ENCODE measurements at regions not wholly inside any gene's neighbourhood (a gene's known extent, or its start where the extent isn't known, plus 50 kb on each side); places are given as distances from the start of the nearest gene placed in this dataset.
A peak's percentile ranks its signal among the peaks of the same experiment; 100 is the strongest.

DNA sequence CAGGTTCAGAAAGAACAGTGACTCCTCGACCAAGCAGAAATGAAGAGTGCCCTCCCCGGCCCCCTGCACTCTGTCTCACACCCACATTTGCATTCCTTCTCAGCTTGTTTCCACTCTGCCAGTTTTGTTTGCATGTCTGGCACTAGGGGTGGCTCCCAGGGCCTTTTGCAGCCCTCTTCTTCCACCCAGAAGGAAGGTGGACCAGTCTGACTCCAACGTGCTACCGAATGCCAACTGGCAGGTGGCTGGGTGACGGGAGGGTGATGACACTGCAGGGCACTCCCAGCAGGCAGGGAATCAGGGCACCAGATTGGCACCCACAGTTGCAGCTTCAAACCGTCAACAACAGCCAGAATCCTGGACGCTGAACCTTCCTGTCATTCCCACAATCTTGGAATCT is 371.1 kb downstream of the TXNL1 start:
- H3K4me1 ChIP-seq (replicated peaks in 1 of 2; ENCODE audit: control insufficient read depth in 2 of 2, insufficient read depth in 2 of 2, low read length in 2 of 2): no peaks in the 10 kb centered on the region
- no peak for TF ChIP-seq HMGN3 (IDR thresholded peaks at IDR 0.05; ENCODE audit: borderline replicate concordance, extremely low read depth, insufficient read length, low read depth, low read length)
- TF ChIP-seq PPARD (CRISPR knock-in tag; IDR thresholded peaks at IDR 0.05): no peak
- TF ChIP-seq SETDB1 (IDR thresholded peaks at IDR 0.05; ENCODE audit: low read length): no peak
- TF ChIP-seq PRMT5 (CRISPR knock-in tag; IDR thresholded peaks at IDR 0.05): no peak
- no peak for TF ChIP-seq SOX6 (IDR thresholded peaks at IDR 0.05)
- TF ChIP-seq MAFK (IDR thresholded peaks at IDR 0.05; ENCODE audit: low read length): no peak
- no peak for TF ChIP-seq SMAD1 (IDR thresholded peaks at IDR 0.05; ENCODE audit: low read depth, low read length, partially characterized antibody)
- no peak overlapping the region for H3K9ac ChIP-seq (ENCODE audit: insufficient read depth in 1 of 2, low read depth in 2 of 2, low read length in 2 of 2)
- H3K79me2 ChIP-seq (ENCODE audit: control insufficient read depth, insufficient read depth, low read length): no peaks in the 10 kb centered on the region
- no peaks in the 10 kb centered on the region for H3K27me3 ChIP-seq (ENCODE audit: control insufficient read depth in 2 of 2, insufficient read depth in 2 of 2, low read length in 2 of 2)
- H3K4me3 ChIP-seq: no peak overlapping the region
- no peaks in the 10 kb centered on the region for H4K20me1 ChIP-seq (replicated peaks; ENCODE audit: control insufficient read depth, insufficient read depth, low read length)
- H3K4me2 ChIP-seq (ENCODE audit: insufficient read depth, low read length): no peak overlapping the region
- H3K9me1 ChIP-seq (ENCODE audit: control insufficient read depth, insufficient read depth, low read length): no peaks in the 10 kb centered on the region
- DNase-seq (ENCODE audit: extremely low read depth in 1 of 4, low spot score in 3 of 4): no peak
- in situ Hi-C loops (cut with MboI) (no loop called here), intact Hi-C loops (cut with micrococcal nuclease) (no loop called here)
- CTCF ChIA-PET (ENCODE audit: low intra/inter-chr PET ratio): no interaction called here
- no TSS peak for BruUV-seq (replicated peaks)
- no peak for ATAC-seq
- POLR2A ChIA-PET: no interaction called here
- WGBS (ENCODE audit: insufficient coverage, low coverage, missing lambda C conversion rate): 0% methylated on average over 5 of the region's 7 CpGs
- no peak overlapping the region for H3K27ac ChIP-seq (ENCODE audit: extremely low read depth, low read depth, low read length)
- H2AFZ ChIP-seq (ENCODE audit: low read depth, low read length): no peak overlapping the region
- H3K36me3 ChIP-seq (ENCODE audit: control insufficient read depth, insufficient read depth, low read length): no peaks in the 10 kb centered on the region
- FAIRE-seq: no peak
- no peaks in the 10 kb centered on the region for H3K9me3 ChIP-seq (replicated peaks; ENCODE audit: control insufficient read depth, insufficient read depth, low read depth, low read length)

DNA sequence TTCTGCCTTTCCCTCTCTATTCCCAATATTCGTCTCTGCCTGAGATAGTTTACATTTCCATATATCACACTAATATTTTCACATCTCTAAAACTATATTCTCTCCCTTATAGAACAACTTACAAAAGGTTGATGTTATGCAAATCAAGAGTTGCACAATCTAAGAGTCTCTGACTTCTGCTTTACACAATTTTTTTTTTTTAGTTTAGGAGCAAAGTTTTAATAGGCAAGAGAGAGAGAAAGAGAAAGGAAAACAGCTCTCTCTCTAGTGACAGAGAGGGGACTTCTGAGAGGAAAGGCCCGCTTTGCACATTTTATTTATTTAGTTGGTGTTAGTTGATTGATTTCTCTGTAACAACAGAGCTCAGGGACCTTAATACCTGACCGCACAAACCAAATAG is 380.2 kb downstream of the TXNL1 start:
- CTCF ChIA-PET (ENCODE audit: low intra/inter-chr PET ratio): no interaction called here
- no peak for FAIRE-seq
- WGBS (ENCODE audit: insufficient coverage, low coverage, missing lambda C conversion rate): 0% methylated on average over 3 of the region's 3 CpGs
- Histone ChIP-seq H3K9me3 (replicated peaks; ENCODE audit: control insufficient read depth, insufficient read depth, low read depth, low read length) (no peaks in the 10 kb centered on the region), H3K36me3 (ENCODE audit: control insufficient read depth, insufficient read depth, low read length) (no peaks in the 10 kb centered on the region), H4K20me1 (replicated peaks; ENCODE audit: control insufficient read depth, insufficient read depth, low read length) (no peaks in the 10 kb centered on the region), H3K27ac (ENCODE audit: extremely low read depth, low read depth, low read length) (no peak overlapping the region), H3K4me2 (ENCODE audit: insufficient read depth, low read length) (no peak overlapping the region), H3K4me1 (replicated peaks in 1 of 2; ENCODE audit: control insufficient read depth in 2 of 2, insufficient read depth in 2 of 2, low read length in 2 of 2) (no peaks in the 10 kb centered on the region), H3K27me3 (ENCODE audit: control insufficient read depth in 2 of 2, insufficient read depth in 2 of 2, low read length in 2 of 2) (no peaks in the 10 kb centered on the region), H3K79me2 (ENCODE audit: control insufficient read depth, insufficient read depth, low read length) (no peaks in the 10 kb centered on the region), H3K9ac (ENCODE audit: insufficient read depth in 1 of 2, low read depth in 2 of 2, low read length in 2 of 2) (no peak overlapping the region), H2AFZ (ENCODE audit: low read depth, low read length) (no peak overlapping the region), H3K4me3 (no peak overlapping the region), H3K9me1 (ENCODE audit: control insufficient read depth, insufficient read depth, low read length) (no peaks in the 10 kb centered on the region)
- intact Hi-C loops (cut with micrococcal nuclease) (no loop called here), in situ Hi-C loops (cut with MboI) (no loop called here)
- TF ChIP-seq CEBPB (tag; IDR thresholded peaks at IDR 0.05): peak; percentile 13; the same call in 1 of the 2 replicates
- TF ChIP-seq CHD2 (IDR thresholded peaks at IDR 0.05; ENCODE audit: low read depth, low read length): no peak
- no peak for DNase-seq (ENCODE audit: extremely low read depth in 1 of 4, low spot score in 3 of 4)
- BruUV-seq (replicated peaks): no TSS peak
- no peak for ATAC-seq
- POLR2A ChIA-PET: no interaction called here
